HG03103 (cell line): ENCODE measurements at regions not wholly inside any gene's neighbourhood (a gene's known extent, or its start where the extent isn't known, plus 50 kb on each side); places are given as distances from the start of the nearest gene placed in this dataset.
"Not testable (repeated sequence)": the region's sequence is repeated elsewhere in the genome, so short reads cannot be mapped to it uniquely, and the experiment has no call there.

ENCODE experiments used
- ATAC-seq: cut with Tn5 transposase; IDR thresholded peaks from one replicate; pipeline ENCODE4 v1.9.1; 2021; ENCODE audit warnings: low read depth; ENCODE audit not compliant: unreplicated experiment

DNA sequence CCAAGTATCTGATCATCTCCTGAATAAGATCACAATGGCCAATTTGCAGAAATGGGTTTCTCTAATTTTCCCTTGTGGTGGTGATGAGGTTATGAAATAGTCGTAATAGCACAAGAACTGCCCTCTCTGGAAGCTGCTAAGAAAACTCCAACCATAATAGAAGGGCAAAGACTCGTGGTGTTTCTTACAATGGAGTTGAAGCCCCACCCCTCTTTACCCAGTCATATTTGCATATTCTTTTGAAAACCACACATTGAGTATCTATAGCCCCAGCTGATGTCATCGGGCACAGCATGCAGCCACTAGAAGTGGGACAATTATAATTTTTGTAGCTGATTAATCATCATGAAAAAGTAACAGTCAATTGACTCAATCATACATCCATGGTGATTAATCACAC is 452.1 kb upstream of the POU3F2 start:
- no peak for ATAC-seq

DNA sequence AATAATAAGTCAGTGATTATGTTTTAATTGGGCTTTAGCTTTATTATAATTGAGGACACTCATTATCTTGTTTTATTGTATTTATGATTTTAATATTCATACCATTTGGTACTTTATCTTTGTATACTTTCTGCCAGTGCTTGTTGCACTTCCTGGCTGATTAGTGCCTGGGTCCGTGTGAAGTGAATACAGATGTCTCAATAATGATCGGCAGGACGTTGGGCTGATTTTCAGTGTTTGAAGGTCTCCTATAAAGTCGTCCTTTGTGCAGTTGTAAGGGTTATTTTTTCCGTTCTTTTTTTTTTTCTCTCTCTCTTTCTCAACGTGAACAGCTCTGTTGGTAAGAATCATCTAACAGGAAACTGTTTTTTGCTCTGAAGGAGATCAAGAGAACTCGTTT is 450.0 kb upstream of the POU3F2 start:
- no peak for ATAC-seq

DNA sequence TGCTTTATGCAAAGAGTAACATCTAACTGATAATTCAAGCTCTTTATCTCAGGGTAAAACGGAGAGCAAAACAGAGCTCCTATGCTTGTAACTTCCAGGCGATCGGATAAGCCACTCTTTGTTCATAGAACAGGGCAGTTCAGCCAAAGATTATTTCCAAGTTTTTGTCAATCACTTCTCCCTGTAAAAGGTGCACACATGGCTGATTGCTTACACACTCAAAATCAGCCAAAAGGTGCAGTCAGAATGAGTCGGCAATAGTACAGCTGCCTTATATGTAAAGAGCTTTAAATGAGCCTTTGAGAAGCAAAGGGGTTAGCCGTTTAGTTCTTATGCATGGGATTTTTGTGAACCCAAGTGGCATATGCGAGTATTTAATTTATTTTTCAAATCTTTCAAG is 449.6 kb upstream of the POU3F2 start:
- no peak for ATAC-seq

DNA sequence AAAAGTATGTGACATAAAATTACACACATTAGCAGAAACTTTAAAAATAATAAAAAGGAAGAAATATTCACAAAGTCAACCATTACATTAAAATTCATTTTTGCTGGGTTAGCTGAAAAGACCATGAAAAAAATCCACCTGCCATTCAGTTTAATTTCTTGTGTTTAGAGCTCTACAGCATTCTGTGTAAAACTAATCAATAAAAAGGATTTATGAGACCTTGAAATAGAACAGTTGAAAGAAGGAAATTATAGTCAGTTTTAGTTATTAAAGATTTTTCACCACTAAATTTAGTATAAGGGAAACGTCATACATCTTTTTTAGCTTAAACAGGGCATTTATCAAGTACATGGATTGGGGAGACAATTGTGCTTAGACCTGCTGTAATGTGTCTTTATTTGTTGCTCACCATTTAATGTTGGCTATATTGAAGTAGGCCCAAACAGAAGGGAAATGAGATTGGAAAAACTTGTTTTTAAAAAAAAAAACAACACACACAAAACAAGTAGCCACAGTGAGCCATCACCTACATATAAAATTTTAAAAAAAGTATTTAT is 438.7 kb upstream of the POU3F2 start:
- ATAC-seq: no peak

DNA sequence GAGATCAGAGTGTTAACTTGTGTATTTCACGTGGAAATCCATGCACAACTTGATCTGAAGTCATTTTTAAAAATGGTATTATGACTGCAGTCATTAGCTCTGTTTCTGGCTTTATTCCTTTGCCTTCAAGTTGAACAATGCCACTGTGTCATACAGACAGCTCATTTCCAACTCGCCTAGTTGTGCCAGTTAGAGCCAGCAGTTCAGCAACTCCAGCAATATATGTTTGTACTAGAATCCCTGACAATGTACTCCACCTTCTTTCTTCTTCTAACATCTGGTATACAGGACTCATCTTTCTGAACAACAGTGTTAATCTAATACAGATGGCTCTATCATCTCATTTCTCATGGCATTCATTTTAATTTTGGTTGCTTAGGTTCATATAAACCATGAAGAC is 418.3 kb upstream of the POU3F2 start:
- ATAC-seq: no peak

DNA sequence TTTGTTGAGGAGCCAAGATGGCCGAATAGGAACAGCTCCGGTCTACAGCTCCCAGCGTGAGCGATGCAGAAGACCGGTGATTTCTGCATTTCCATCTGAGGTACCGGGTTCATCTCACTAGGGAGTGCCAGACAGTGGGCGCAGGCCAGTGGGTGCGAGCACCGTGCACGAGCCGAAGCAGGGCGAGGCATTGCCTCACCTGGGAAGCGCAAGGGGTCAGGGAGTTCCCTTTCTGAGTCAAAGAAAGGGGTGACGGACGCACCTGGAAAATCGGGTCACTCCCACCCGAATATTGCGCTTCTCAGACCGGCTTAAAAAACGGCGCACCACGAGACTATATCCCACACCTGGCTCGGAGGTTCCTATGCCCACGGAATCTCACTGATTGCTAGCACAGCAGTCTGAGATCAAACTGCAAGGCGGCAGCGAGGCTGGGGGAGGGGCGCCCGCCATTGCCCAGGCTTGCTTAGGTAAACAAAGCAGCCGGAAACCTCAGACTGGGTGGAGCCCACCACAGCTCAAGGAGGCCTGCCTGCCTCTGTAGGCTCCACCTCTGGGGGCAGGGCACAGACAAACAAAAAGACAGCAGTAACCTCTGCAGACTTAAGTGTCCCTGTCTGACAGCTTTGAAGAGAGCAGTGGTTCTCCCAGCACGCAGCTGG is 417.7 kb upstream of the POU3F2 start:
- ATAC-seq: not testable (repeated sequence)

DNA sequence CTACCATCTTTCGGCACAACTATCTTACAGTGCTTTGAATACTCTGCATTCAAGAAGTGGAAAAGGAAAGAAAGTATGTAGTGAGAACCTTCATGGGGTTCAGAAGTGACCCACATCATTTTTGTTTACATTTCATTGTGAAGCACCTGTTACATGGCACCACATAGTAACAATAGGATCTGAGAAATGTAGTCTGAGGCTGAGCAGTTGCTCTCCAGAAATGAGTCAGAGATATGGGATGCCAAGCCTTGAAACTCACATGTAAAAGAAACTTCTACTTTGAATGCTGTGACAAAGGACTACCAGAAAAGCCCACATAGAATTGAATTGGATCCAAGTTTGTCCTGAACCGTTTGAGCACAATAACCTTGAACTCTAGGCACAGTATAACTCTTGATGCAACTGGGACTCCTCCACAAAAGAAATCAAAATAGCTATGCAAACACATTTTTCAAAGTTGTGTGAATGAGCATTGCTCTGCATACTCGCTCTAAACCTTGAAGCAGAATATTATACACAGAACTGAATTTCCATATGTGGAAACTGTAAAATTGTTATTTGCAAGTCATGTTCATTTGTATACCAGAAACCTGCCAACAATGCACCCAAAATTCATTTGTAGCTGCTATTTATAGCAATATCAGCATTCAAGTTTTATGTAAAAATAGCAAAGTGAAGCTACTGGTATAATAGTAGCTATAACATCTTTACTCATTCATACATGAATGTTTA is 400.9 kb upstream of the POU3F2 start:
- ATAC-seq: peak; percentile 85

DNA sequence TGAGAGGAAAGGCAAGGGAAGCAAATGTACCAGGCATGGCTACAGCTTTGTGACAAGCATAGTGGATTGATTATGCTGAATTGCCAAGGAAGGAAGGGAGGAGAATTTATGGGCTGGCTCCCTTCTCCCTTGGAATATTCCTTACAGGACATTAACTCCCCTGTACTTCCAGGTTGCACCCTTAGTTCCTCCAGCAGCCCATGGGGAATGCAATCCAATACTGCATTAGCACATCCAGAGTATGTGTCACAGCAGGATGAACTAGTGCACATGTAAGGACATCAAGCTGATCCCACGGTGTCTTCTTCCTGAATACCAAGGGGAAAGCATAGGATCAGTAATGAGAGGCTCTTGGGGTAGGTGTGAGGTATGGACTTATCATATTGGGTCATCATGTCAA is 390.7 kb upstream of the POU3F2 start:
- ATAC-seq: no peak

DNA sequence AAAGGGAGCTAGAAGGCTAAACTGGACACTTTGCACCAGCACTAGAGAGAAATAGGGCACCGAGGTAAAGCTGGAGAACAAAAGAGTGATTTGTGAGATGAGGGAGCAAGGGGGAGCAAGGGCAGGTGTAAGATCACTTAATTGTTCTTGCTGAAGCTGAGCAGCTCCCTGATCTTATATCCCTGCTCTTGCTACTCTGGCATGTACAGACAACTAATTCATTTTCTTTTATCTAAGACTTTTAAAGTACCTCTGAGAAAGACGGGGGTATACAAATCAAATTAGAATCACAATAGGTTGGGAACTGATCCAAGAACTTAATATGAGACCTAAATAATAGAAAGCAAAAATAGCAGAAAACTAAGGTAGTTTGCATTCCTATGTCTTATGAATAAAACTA is 381.7 kb upstream of the POU3F2 start:
- ATAC-seq: no peak

DNA sequence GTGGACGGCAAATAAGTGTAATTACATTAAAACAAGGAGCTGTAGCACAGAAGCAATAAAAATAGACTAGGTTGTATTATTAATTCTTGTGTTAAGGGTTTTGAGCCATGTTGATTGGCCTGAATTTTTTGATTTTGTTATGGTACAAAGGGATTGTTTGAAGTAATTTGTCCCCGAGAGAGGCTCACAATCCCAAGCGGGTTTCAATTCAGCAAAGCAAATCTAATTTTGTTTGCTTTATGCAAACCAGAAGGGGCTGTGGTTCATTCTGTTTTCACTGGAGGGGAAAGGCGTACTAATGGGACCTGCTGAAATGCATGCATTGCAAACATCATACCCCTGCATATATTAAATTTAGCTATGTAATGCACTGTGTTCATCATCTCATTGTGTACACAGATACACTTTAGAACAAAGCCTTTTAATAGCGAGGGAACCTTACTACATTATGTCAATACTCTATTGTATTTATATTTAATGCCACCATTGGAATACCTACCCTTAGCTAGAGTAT is 379.5 kb upstream of the POU3F2 start:
- ATAC-seq: no peak

DNA sequence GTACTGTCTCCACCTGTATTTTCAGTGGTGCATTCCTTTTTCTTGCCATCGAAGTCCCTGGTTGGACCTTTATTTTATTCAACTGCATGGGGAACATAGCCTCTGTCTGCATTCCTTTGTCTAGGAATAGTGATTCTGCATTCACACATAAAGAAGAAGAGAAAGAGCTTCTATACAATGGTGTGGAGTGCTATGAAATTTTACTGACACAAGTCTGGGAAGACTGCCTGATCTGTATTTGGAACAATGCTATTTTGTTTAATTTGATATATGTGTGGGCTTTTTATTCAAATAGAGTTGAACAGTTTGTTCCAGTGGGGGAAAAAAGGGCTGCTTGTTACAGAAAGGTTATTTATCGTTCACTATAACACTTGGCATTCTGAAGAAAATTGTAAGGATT is 375.7 kb upstream of the POU3F2 start:
- no peak for ATAC-seq

DNA sequence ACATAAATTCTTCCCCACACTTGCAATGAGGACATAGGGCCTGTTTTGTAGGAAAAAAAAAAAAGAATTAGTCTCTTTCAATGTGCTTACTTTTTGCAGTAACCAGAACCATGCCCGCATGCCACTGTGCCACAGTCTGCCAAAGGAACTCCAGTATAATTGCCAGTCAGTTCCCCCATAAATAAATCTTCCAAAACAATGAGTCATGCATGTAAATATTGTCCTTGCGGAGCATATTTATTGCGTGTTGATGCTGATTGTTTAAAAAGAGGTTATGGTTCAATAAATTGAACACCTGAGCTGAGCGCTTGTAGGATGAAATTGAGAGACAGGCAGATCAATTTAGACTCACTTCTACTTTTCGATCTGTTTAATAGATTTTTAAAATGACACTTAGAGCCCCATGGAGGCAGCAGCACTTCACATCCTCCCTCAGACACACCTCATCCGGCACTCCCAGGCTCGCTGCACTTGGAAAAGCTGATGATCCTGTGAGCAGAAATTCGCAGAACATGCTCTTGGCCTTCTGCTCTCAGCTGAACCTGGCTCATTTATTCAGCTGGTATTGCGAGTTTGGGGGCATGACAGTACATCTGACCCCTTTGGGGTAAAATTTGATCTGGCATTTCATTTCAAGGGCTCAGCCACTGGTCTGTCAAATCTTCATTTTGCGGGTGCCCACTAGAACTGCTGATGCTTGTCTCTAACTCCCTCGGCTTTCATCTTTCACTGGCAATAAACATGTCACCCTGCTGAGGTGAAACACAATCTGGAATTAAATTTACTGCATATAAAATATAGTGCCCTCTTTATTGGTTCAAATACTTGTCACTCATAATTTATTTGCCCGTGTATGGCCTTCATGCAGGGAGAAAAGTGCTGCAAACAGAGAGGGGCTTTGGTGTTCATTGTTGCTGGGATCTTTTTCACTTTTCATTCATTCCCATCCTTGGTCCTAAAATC is 371.1 kb upstream of the POU3F2 start:
- no peak for ATAC-seq

DNA sequence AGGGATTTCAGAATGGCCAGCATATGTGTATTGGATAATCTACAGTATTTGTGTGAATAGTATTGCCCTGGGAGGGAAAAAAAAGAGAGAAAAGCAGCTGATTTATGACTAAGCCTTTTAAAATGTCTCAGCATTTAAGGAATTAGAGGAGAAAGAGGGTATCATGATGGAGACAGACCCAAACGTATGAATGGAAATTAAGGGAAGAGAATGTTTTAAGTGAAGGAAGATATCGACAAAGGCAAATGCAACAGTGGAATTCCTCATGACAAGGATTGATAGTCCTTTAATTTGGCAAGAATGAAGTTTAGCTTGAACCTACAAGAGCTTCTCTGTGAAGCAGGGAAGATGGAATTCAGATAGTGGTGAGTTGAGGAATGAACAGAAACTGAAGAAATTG is 367.3 kb upstream of the POU3F2 start:
- ATAC-seq: no peak

DNA sequence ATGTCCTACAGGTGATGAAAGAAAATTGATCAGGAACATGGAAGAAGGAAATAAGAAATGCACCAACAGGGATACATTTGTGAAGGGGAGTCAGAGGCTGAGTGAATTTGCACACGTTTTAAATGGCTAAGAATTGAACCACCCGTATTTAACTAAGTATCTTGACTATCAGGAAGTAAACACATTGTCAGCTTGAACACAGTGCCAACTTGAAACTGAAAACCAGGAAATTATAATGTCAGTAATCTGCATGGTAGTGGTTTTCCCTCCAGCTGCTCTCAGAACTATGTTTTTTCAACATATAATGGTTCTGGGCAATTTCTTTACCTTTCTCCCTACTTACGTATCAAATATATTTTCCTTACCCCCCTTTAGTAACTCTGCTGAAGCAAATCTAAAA is 366.5 kb upstream of the POU3F2 start:
- ATAC-seq: no peak

DNA sequence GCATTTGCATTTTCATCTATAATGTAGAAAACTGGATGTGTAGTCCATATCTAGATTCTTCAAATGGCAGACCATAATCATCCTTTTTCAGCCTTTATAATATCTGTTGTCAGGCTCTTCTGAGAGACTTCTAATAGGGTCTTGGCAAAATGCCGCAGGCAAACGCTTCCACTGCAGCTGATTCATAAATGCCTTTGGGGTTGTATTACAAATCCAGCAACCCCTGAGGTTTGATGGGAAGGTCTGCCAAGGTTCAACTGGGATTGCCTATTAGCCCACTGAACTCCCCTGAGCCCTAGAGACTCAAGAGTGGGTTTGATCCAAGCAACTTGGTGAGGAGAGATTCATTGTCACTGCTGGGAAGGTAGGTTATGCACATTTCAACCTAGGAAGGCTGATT is 365.2 kb upstream of the POU3F2 start:
- no peak for ATAC-seq

DNA sequence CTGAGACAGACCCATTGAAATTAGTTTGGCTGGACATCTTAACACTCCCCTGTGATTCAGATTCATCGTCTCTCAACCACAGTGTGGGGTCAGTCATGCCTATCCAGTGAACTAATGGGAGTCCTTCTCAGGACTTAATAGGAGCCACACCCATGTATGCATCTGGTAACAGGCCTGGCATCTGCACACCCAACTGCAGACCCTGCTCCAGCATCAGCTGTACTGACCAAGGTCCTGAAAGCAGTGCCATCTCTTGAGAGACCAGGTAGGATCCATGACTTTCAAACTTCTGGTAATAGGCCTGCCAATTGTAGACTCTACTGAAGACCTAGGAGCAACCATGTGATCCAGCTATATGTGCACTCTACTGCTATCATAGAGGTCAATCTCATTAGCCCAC is 363.6 kb upstream of the POU3F2 start:
- no peak for ATAC-seq

DNA sequence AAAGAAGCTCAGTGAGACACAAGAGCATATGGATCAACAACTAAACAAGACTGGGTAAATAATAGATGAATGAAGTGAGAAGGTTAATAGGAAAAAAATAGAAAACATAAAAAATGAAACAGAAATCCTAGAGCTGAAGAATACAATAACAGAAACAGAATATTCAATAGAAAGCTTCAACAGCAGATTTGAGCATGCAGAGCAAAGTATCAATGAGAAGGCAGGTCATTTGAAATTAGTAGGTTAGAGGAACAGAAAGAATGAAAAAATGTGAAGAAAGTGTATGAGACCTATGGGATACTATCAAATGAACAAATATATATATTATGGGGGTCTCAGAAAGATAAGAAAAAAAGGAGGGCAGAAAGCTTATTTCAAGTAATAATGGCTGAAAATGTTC is 362.9 kb upstream of the POU3F2 start:
- ATAC-seq: no peak

DNA sequence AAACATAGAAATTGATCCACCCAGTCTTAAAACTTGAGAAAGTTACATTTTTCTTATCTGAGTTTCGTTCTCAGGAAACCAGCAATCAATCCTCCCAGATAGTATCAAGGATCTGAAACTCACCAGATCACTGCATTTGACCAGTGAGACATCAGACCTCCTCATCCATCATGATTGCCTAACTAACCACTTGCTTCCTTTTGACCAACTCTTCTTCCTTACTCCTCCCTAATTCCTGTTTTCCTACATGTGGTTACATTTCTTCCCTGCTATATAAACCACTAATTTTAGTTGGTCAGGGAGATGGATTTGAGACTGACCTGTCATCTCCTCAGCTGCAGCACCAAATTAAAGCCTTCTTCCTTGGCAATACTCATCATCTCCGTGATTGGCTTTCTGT is 357.1 kb upstream of the POU3F2 start:
- no peak for ATAC-seq

DNA sequence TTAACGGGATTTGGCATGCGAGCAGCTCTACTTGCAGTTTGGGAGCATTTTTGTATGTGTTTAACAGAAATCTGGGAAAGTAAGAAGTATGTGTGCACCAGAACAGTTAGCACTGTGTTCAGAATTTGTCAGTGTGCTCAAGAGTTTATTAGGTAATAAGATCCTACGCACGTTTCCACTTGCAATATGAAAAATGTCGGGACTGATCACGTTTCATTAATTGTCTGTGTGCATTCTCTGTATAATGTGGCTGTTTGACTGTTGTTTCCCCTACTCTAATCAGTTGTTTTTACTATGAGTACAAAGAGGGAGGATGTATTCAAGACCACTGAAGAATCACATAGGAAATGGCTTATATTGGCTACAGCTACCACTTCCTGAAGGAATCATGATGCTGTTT is 349.7 kb upstream of the POU3F2 start:
- ATAC-seq: no peak

DNA sequence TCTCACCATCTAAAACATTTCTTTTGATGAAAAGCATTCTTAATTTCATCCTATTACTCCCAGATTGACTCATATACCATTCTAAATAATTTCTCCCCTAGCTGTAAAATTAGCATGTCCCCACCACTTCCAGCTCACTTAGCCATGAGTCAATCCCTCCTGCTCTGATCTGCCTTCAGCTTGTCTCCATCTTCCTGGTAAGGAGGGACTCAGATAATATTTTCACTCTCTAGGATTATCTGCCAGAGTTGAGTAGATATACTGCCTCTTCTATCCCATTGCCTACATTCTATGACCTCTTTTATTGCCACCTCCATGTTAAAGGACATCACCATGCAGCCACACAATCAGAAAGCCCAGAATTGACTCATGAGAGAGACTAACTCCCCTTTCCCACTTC is 348.8 kb upstream of the POU3F2 start:
- no peak for ATAC-seq

DNA sequence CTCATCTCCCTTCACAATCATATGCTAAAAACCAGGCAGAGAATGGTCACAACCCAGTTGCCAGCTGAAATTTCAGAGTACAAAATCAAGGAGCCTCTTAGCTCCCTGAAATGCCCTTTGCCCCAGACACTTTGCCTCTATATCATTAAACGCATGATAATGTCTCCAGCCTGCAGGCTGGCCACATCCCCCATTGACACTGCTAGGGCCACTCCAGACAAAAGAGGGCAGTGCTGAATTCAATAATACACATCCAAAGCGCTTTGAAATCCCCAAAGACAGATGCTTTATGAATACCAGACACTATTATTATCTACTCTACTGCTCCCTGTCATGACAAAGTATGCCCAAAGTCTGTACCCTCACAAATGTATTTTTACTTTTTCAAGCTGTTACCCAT is 348.3 kb upstream of the POU3F2 start:
- no peak for ATAC-seq
